ENCODE measurements at regions not wholly inside any gene's neighbourhood (a gene's known extent, or its start where the extent isn't known, plus 50 kb on each side); places are given as distances from the start of the nearest gene placed in this dataset.

- TF ChIP-seq REST (IDR thresholded peaks at IDR 0.05; ENCODE audit: low read depth) (no peak), ZNF274 (IDR thresholded peaks at IDR 0.05; ENCODE audit: low read depth, low read length) (no peak), POLR2A (IDR thresholded peaks at IDR 0.05; ENCODE audit: borderline replicate concordance, extremely low read depth, insufficient read depth, insufficient read length) (no peak)
These were observed 112.7 kb upstream of the NANOS1 start (continued) for GRCh38 chr10:118916777-118917176.

GRCh38 chr10:118917701-118918100 lies 111.8 kb upstream of the NANOS1 start:
- Histone ChIP-seq H3K4me1 (ENCODE audit: control insufficient read depth in 1 of 2, insufficient read depth in 2 of 2, low read length in 2 of 2) (peaks cover 2 to 9% of the 10 kb centered on the region in 2 experiments; a peak in 2 of 4 replicates), H3K4me2 (ENCODE audit: low read length) (no peak overlapping the region), H4K20me1 (ENCODE audit: insufficient read depth) (no peaks in the 10 kb centered on the region), H3K27ac (ENCODE audit: low read depth, low read length) (no peak overlapping the region), H3K79me2 (ENCODE audit: insufficient read depth, low read length) (no peaks in the 10 kb centered on the region), H3K9ac (ENCODE audit: low read length) (no peak overlapping the region), H3K9me3 (ENCODE audit: control insufficient read depth in 1 of 2, insufficient read depth in 1 of 2, low read depth in 1 of 2, low read length in 2 of 2) (no peaks in the 10 kb centered on the region), H2AFZ (ENCODE audit: low read depth, low read length, poor library complexity, severe bottlenecking) (no peak overlapping the region), H3K36me3 (ENCODE audit: control insufficient read depth in 1 of 2, insufficient read depth in 2 of 2, low read length in 2 of 2) (no peaks in the 10 kb centered on the region), H3K9me2 (ENCODE audit: insufficient read depth) (no peaks in the 10 kb centered on the region), H3K27me3 (ENCODE audit: insufficient read depth, low read length) (no peaks in the 10 kb centered on the region), H3K4me3 (replicated peaks in 1 of 2; ENCODE audit: low read depth in 1 of 2, low read length in 2 of 2) (no peak overlapping the region)
- DNase-seq (ENCODE audit: low read depth, low spot score) (no peak), ATAC-seq (no peak)
- ChIA-PET RAD21 (ENCODE audit: low non-redundant PET in 1 of 2, low total read pairs in 2 of 2, uncharacterized antibody in 2 of 2, unreplicated experiment in 2 of 2) (interaction anchor here in 1 of 2 experiments (0.7 kb wide), 1 partner anchor 183 kb away, joined by 4 read pairs; no protein-coding TSS in a partner anchor), CTCF (no interaction called here), POLR2A (no interaction called here)
- no TSS peak for BruUV-seq (replicated peaks)
- TF ChIP-seq EGR1 (IDR thresholded peaks at IDR 0.05; ENCODE audit: low read depth), result no peak
- intact Hi-C loops (cut with micrococcal nuclease), result no loop called here

GRCh38 chr10:118918116-118918515 lies 111.4 kb upstream of the NANOS1 start:
- Histone ChIP-seq H3K79me2 (ENCODE audit: insufficient read depth, low read length) (no peaks in the 10 kb centered on the region), H3K9ac (ENCODE audit: low read length) (no peak overlapping the region), H2AFZ (ENCODE audit: low read depth, low read length, poor library complexity, severe bottlenecking) (no peak overlapping the region), H4K20me1 (ENCODE audit: insufficient read depth) (no peaks in the 10 kb centered on the region), H3K4me3 (replicated peaks in 1 of 2; ENCODE audit: low read depth in 1 of 2, low read length in 2 of 2) (no peak overlapping the region), H3K27me3 (ENCODE audit: insufficient read depth, low read length) (no peaks in the 10 kb centered on the region), H3K36me3 (ENCODE audit: control insufficient read depth in 1 of 2, insufficient read depth in 2 of 2, low read length in 2 of 2) (no peaks in the 10 kb centered on the region), H3K4me1 (ENCODE audit: control insufficient read depth in 1 of 2, insufficient read depth in 2 of 2, low read length in 2 of 2) (peaks cover 0 to 5% of the 10 kb centered on the region in 2 experiments; a peak in 1 of 4 replicates), H3K4me2 (ENCODE audit: low read length) (no peak overlapping the region), H3K27ac (ENCODE audit: low read depth, low read length) (no peak overlapping the region), H3K9me3 (ENCODE audit: control insufficient read depth in 1 of 2, insufficient read depth in 1 of 2, low read depth in 1 of 2, low read length in 2 of 2) (no peaks in the 10 kb centered on the region), H3K9me2 (ENCODE audit: insufficient read depth) (no peaks in the 10 kb centered on the region)
- intact Hi-C loops (cut with micrococcal nuclease), result no loop called here
- RAD21 ChIA-PET (ENCODE audit: low non-redundant PET in 1 of 2, low total read pairs in 2 of 2, uncharacterized antibody in 2 of 2, unreplicated experiment in 2 of 2), result no interaction called here
- BruUV-seq (replicated peaks), result no TSS peak
- POLR2A ChIA-PET, result no interaction called here
- ATAC-seq, result no peak
- no peak for DNase-seq (ENCODE audit: low read depth, low spot score)
- CTCF ChIA-PET, result no interaction called here
- no peak for TF ChIP-seq EZH2phosphoT487 (IDR thresholded peaks at IDR 0.05; ENCODE audit: borderline replicate concordance)
- no peak for TF ChIP-seq CTCF (IDR thresholded peaks at IDR 0.05 in 2 of 3, conservative IDR thresholded peaks at IDR 0.05 in 1 of 3; ENCODE audit: borderline replicate concordance in 1 of 3, insufficient read depth in 1 of 3, low read depth in 2 of 3, low read length in 2 of 3)
- TF ChIP-seq REST (IDR thresholded peaks at IDR 0.05; ENCODE audit: low read depth), result no peak
- no peak for TF ChIP-seq FOSL1 (IDR thresholded peaks at IDR 0.05; ENCODE audit: low read depth)
- no peak for TF ChIP-seq YY1 (IDR thresholded peaks at IDR 0.05; ENCODE audit: extremely low read depth, insufficient replicate concordance, low read depth, low read length)
- TF ChIP-seq ZNF274 (IDR thresholded peaks at IDR 0.05; ENCODE audit: low read depth, low read length), result no peak

Measured in HCT116 (cell line).